Adipocyte (in vitro differentiated cells): ENCODE measurements at regions not wholly inside any gene's neighbourhood (a gene's known extent, or its start where the extent isn't known, plus 50 kb on each side); places are given as distances from the start of the nearest gene placed in this dataset.

Source experiments
- DNase-seq: peaks from one replicate; pipeline ENCODE4 v3.0.0-alpha.2; 2015; ENCODE audit warnings: low read depth
- H3K27me3 ChIP-seq: replicated peaks from 2 replicates; pipeline ENCODE4 v1.7.0; 2013; ENCODE audit warnings: mild to moderate bottlenecking, low read length, moderate library complexity; ENCODE audit not compliant: control insufficient read depth, insufficient read depth
- H3K36me3 ChIP-seq: 2 replicates; pipeline ENCODE4 v1.7.0; 2013; ENCODE audit warnings: low read length, mild to moderate bottlenecking, moderate library complexity; ENCODE audit not compliant: control insufficient read depth, insufficient read depth, severe bottlenecking
- H3K4me1 ChIP-seq: 2 replicates; pipeline ENCODE4 v1.7.0; 2013; ENCODE audit warnings: mild to moderate bottlenecking, low read length, moderate library complexity; ENCODE audit not compliant: control insufficient read depth, insufficient read depth
- H3K4me3 ChIP-seq: 2 replicates; pipeline ENCODE4 v1.7.0; 2013; ENCODE audit warnings: mild to moderate bottlenecking, low read length, moderate library complexity
- H3K9ac ChIP-seq: 2 replicates; pipeline ENCODE4 v1.7.0; 2013; ENCODE audit warnings: mild to moderate bottlenecking, low read length, moderate library complexity
- H3K9me3 ChIP-seq: 2 replicates; pipeline ENCODE4 v1.7.0; 2013; ENCODE audit warnings: mild to moderate bottlenecking, low read length, moderate library complexity; ENCODE audit not compliant: control insufficient read depth

- H3K27me3 ChIP-seq: peaks cover 55% of the 10 kb centered on the region
Measured at GRCh38 chr17:45653616-45654015, 130.5 kb upstream of the CRHR1 start.

GRCh38 chr17:45656527-45657181, 127.5 kb upstream of the CRHR1 start:
- Histone ChIP-seq H3K36me3 (no peaks in the 10 kb centered on the region), H3K27me3 (peaks cover 44% of the 10 kb centered on the region), H3K9me3 (peaks cover 10% of the 10 kb centered on the region), H3K4me1 (no peaks in the 10 kb centered on the region), H3K4me3 (no peak overlapping the region), H3K9ac (no peak overlapping the region)
- DNase-seq: no peak

More at GRCh38 chr17:45653616-45654015, 130.5 kb upstream of the CRHR1 start:
- no peak overlapping the region for H3K9ac ChIP-seq
- H3K9me3 ChIP-seq: peaks cover 4% of the 10 kb centered on the region
- H3K4me1 ChIP-seq: no peaks in the 10 kb centered on the region
- DNase-seq: no peak
- H3K4me3 ChIP-seq: no peak overlapping the region
- no peaks in the 10 kb centered on the region for H3K36me3 ChIP-seq

- H3K4me1 ChIP-seq: no peaks in the 10 kb centered on the region
- no peak for DNase-seq
- no peak overlapping the region for H3K9ac ChIP-seq
- H3K4me3 ChIP-seq: no peak overlapping the region
- H3K36me3 ChIP-seq: no peaks in the 10 kb centered on the region
- H3K9me3 ChIP-seq: peaks cover 17% of the 10 kb centered on the region
- H3K27me3 ChIP-seq: peaks cover 58% of the 10 kb centered on the region
Measured at GRCh38 chr17:45660474-45660873, 123.6 kb upstream of the CRHR1 start.

GRCh38 chr17:45662432-45662831, 121.7 kb upstream of the CRHR1 start:
- H3K9ac ChIP-seq: no peak overlapping the region
- DNase-seq: no peak
- H3K9me3 ChIP-seq: peaks cover 17% of the 10 kb centered on the region
- no peaks in the 10 kb centered on the region for H3K36me3 ChIP-seq
- H3K27me3 ChIP-seq: peaks cover 63% of the 10 kb centered on the region
- H3K4me1 ChIP-seq: no peaks in the 10 kb centered on the region
- H3K4me3 ChIP-seq: no peak overlapping the region

GRCh38 chr17:45663772-45664171, 120.3 kb upstream of the CRHR1 start:
- peaks cover 11% of the 10 kb centered on the region for H3K9me3 ChIP-seq
- no peak overlapping the region for H3K9ac ChIP-seq
- no peak overlapping the region for H3K4me3 ChIP-seq
- peaks cover 72% of the 10 kb centered on the region for H3K27me3 ChIP-seq
- no peaks in the 10 kb centered on the region for H3K4me1 ChIP-seq
- no peak for DNase-seq
- no peaks in the 10 kb centered on the region for H3K36me3 ChIP-seq

GRCh38 chr17:45664921-45665320, 119.2 kb upstream of the CRHR1 start:
- no peak for DNase-seq
- Histone ChIP-seq H3K9me3 (peaks cover 8% of the 10 kb centered on the region), H3K4me1 (no peaks in the 10 kb centered on the region), H3K36me3 (no peaks in the 10 kb centered on the region), H3K4me3 (no peak overlapping the region), H3K9ac (no peak overlapping the region), H3K27me3 (peaks cover 78% of the 10 kb centered on the region)

GRCh38 chr17:45666046-45666600, 118.0 kb upstream of the CRHR1 start:
- Histone ChIP-seq H3K4me1 (no peaks in the 10 kb centered on the region), H3K9me3 (peaks cover 8% of the 10 kb centered on the region), H3K4me3 (no peak overlapping the region), H3K36me3 (no peaks in the 10 kb centered on the region), H3K9ac (no peak overlapping the region), H3K27me3 (peaks cover 76% of the 10 kb centered on the region)
- DNase-seq: no peak

GRCh38 chr17:45666641-45667040, 117.5 kb upstream of the CRHR1 start:
- no peak for DNase-seq
- Histone ChIP-seq H3K9me3 (peaks cover 8% of the 10 kb centered on the region), H3K36me3 (no peaks in the 10 kb centered on the region), H3K9ac (no peak overlapping the region), H3K27me3 (peaks cover 70% of the 10 kb centered on the region), H3K4me1 (no peaks in the 10 kb centered on the region), H3K4me3 (no peak overlapping the region)

- no peak overlapping the region for H3K4me3 ChIP-seq
Measured at GRCh38 chr17:45667591-45668171, 116.4 kb upstream of the CRHR1 start.

GRCh38 chr17:45668316-45668715, 115.8 kb upstream of the CRHR1 start:
- Histone ChIP-seq H3K4me3 (no peak overlapping the region), H3K27me3 (peaks cover 65% of the 10 kb centered on the region), H3K4me1 (no peaks in the 10 kb centered on the region), H3K36me3 (no peaks in the 10 kb centered on the region), H3K9ac (no peak overlapping the region), H3K9me3 (no peaks in the 10 kb centered on the region)
- DNase-seq: no peak

More at GRCh38 chr17:45667591-45668171, 116.4 kb upstream of the CRHR1 start:
- H3K4me1 ChIP-seq: no peaks in the 10 kb centered on the region
- DNase-seq: no peak
- H3K9me3 ChIP-seq: peaks cover 1% of the 10 kb centered on the region
- no peaks in the 10 kb centered on the region for H3K36me3 ChIP-seq
- no peak overlapping the region for H3K9ac ChIP-seq
- peaks cover 64% of the 10 kb centered on the region for H3K27me3 ChIP-seq

- H3K4me3 ChIP-seq: no peak overlapping the region
- H3K27me3 ChIP-seq: peaks cover 45% of the 10 kb centered on the region
- H3K9ac ChIP-seq: no peak overlapping the region
- no peaks in the 10 kb centered on the region for H3K4me1 ChIP-seq
- peaks cover 10% of the 10 kb centered on the region for H3K9me3 ChIP-seq
- no peaks in the 10 kb centered on the region for H3K36me3 ChIP-seq
- DNase-seq: no peak
Measured at GRCh38 chr17:45672301-45672700, 111.8 kb upstream of the CRHR1 start.
